ENCODE measurements at regions not wholly inside any gene's neighbourhood (a gene's known extent, or its start where the extent isn't known, plus 50 kb on each side); places are given as distances from the start of the nearest gene placed in this dataset.
"Not testable (repeated sequence)": the region's sequence is repeated elsewhere in the genome, so short reads cannot be mapped to it uniquely, and the experiment has no call there.

GRCh38 chr6:126724821-126725220 is 384.9 kb downstream of the CENPW start:
- TF ChIP-seq CTCF (IDR thresholded peaks at IDR 0.05; ENCODE audit: control insufficient read depth, insufficient read depth, low read depth, low read length, missing control alignments) = no peak
- DNase-seq (ENCODE audit: low read depth) = no peak

GRCh38 chr6:126726454-126726853 is 386.5 kb downstream of the CENPW start:
- not testable (repeated sequence) for H3K4me3 ChIP-seq (ENCODE audit: control insufficient read depth, low read depth, low read length); DNase-seq (ENCODE audit: low read depth)

More at GRCh38 chr6:126724821-126725220, 384.9 kb downstream of the CENPW start:
- H3K4me3 ChIP-seq (ENCODE audit: control insufficient read depth, low read depth, low read length) = no peak overlapping the region

- H3K4me3 ChIP-seq (ENCODE audit: control insufficient read depth, low read depth, low read length) = no peak overlapping the region
- DNase-seq (ENCODE audit: low read depth) = no peak
- no peak for TF ChIP-seq CTCF (IDR thresholded peaks at IDR 0.05; ENCODE audit: control insufficient read depth, insufficient read depth, low read depth, low read length, missing control alignments)
Measured at GRCh38 chr6:126738146-126738545, 380.3 kb upstream of the RSPO3 start.

GRCh38 chr6:126738641-126739040 is 379.8 kb upstream of the RSPO3 start:
- TF ChIP-seq CTCF (IDR thresholded peaks at IDR 0.05; ENCODE audit: control insufficient read depth, insufficient read depth, low read depth, low read length, missing control alignments) = no peak
- no peak for DNase-seq (ENCODE audit: low read depth)
- no peak overlapping the region for H3K4me3 ChIP-seq (ENCODE audit: control insufficient read depth, low read depth, low read length)

GRCh38 chr6:126743076-126743475 is 375.4 kb upstream of the RSPO3 start:
- TF ChIP-seq CTCF (IDR thresholded peaks at IDR 0.05; ENCODE audit: control insufficient read depth, insufficient read depth, low read depth, low read length, missing control alignments) = no peak
- no peak for DNase-seq (ENCODE audit: low read depth)
- H3K4me3 ChIP-seq (ENCODE audit: control insufficient read depth, low read depth, low read length) = no peak overlapping the region

- DNase-seq (ENCODE audit: low read depth) = no peak
- no peak for TF ChIP-seq CTCF (IDR thresholded peaks at IDR 0.05; ENCODE audit: control insufficient read depth, insufficient read depth, low read depth, low read length, missing control alignments)
- no peak overlapping the region for H3K4me3 ChIP-seq (ENCODE audit: control insufficient read depth, low read depth, low read length)
Measured at GRCh38 chr6:126747728-126748540, 370.5 kb upstream of the RSPO3 start.

- no peak overlapping the region for H3K4me3 ChIP-seq (ENCODE audit: control insufficient read depth, low read depth, low read length)
- DNase-seq (ENCODE audit: low read depth) = no peak
- no peak for TF ChIP-seq CTCF (IDR thresholded peaks at IDR 0.05; ENCODE audit: control insufficient read depth, insufficient read depth, low read depth, low read length, missing control alignments)
Measured at GRCh38 chr6:126753606-126754005, 364.9 kb upstream of the RSPO3 start.

Measured in AG09309 (cell line).